Ishikawa (cell line): ENCODE measurements at regions not wholly inside any gene's neighbourhood (a gene's known extent, or its start where the extent isn't known, plus 50 kb on each side); places are given as distances from the start of the nearest gene placed in this dataset.

Experiments used
- CEBPB ChIP-seq: IDR thresholded peaks from 2 replicates; pipeline ENCODE4 v1.6.1; 2012
- CREB1 ChIP-seq: IDR thresholded peaks from 2 replicates; pipeline ENCODE4 v1.6.1; 2012; ENCODE audit warnings: low read depth
- EGR1 ChIP-seq: IDR thresholded peaks from 2 replicates; pipeline ENCODE4 v1.6.1; 2012
- EP300 ChIP-seq: IDR thresholded peaks from 2 replicates; pipeline ENCODE4 v1.6.1; 2012; ENCODE audit warnings: borderline replicate concordance
- FOXM1 ChIP-seq: IDR thresholded peaks from 2 replicates; pipeline ENCODE4 v1.6.1; 2012; ENCODE audit warnings: low read depth, borderline replicate concordance
- NFIC ChIP-seq: IDR thresholded peaks from 2 replicates; pipeline ENCODE4 v1.6.1; 2012
- RAD21 ChIP-seq: IDR thresholded peaks from 2 replicates; pipeline ENCODE4 v1.6.1; 2012; ENCODE audit warnings: low read depth
- TAF1 ChIP-seq: IDR thresholded peaks from 2 replicates; pipeline ENCODE4 v1.6.1; 2012; ENCODE audit warnings: low read depth, mild to moderate bottlenecking
- TCF12 ChIP-seq: IDR thresholded peaks from 2 replicates; pipeline ENCODE4 v1.6.1; 2012; ENCODE audit warnings: low read depth
- TEAD4 ChIP-seq: IDR thresholded peaks from 2 replicates; pipeline ENCODE4 v1.6.1; 2012
- YY1 ChIP-seq: IDR thresholded peaks from 2 replicates; pipeline ENCODE4 v1.6.1; 2012; ENCODE audit warnings: low read depth
- ZBTB7A ChIP-seq: IDR thresholded peaks from 2 replicates; pipeline ENCODE4 v1.6.1; 2012; ENCODE audit warnings: low read depth
- TF ChIP-seq, protein P1 (sequence below): IDR thresholded peaks from 2 replicates; pipeline ENCODE4 v1.6.1; 2012
- TF ChIP-seq, protein P2 (sequence below): IDR thresholded peaks from 2 replicates; pipeline ENCODE4 v1.6.1; 2012; ENCODE audit warnings: low read depth, mild to moderate bottlenecking
- TF ChIP-seq, protein P3 (sequence below): IDR thresholded peaks from 2 replicates; pipeline ENCODE4 v1.6.1; 2012

DNA sequence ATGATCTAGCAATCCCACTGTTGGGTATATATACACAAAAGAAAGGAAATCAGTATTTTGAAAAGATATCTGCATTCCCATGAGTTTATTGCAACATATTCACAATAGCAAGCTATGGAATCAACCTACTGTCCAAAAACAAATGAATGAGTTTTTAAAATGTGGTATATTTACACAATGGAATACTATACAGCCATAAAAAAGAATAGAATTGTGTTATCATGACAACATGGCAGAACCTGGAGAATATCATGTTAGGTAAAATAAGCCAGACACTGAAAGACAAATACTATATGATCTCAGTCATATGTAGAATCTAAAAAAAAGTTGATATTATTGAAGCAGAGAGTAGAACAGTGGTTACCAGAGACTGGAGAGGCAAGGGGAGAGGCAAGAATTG is 732.6 kb downstream of the MCTP2 start:
- no peak for TF ChIP-seq FOXM1
- no peak for TF ChIP-seq CREB1
- no peak for TF ChIP-seq EGR1
- TF ChIP-seq YY1 = no peak
- no peak for TF ChIP-seq TCF12
- no peak for TF ChIP-seq CEBPB
- no peak for TF ChIP-seq ZBTB7A
- TF ChIP-seq, protein P1, sequence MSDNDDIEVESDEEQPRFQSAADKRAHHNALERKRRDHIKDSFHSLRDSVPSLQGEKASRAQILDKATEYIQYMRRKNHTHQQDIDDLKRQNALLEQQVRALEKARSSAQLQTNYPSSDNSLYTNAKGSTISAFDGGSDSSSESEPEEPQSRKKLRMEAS = no peak
- TF ChIP-seq NFIC = no peak
- TF ChIP-seq TAF1 = no peak
- TF ChIP-seq, protein P2, sequence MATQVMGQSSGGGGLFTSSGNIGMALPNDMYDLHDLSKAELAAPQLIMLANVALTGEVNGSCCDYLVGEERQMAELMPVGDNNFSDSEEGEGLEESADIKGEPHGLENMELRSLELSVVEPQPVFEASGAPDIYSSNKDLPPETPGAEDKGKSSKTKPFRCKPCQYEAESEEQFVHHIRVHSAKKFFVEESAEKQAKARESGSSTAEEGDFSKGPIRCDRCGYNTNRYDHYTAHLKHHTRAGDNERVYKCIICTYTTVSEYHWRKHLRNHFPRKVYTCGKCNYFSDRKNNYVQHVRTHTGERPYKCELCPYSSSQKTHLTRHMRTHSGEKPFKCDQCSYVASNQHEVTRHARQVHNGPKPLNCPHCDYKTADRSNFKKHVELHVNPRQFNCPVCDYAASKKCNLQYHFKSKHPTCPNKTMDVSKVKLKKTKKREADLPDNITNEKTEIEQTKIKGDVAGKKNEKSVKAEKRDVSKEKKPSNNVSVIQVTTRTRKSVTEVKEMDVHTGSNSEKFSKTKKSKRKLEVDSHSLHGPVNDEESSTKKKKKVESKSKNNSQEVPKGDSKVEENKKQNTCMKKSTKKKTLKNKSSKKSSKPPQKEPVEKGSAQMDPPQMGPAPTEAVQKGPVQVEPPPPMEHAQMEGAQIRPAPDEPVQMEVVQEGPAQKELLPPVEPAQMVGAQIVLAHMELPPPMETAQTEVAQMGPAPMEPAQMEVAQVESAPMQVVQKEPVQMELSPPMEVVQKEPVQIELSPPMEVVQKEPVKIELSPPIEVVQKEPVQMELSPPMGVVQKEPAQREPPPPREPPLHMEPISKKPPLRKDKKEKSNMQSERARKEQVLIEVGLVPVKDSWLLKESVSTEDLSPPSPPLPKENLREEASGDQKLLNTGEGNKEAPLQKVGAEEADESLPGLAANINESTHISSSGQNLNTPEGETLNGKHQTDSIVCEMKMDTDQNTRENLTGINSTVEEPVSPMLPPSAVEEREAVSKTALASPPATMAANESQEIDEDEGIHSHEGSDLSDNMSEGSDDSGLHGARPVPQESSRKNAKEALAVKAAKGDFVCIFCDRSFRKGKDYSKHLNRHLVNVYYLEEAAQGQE = no peak
- no peak for TF ChIP-seq TEAD4
- TF ChIP-seq RAD21 = no peak

DNA sequence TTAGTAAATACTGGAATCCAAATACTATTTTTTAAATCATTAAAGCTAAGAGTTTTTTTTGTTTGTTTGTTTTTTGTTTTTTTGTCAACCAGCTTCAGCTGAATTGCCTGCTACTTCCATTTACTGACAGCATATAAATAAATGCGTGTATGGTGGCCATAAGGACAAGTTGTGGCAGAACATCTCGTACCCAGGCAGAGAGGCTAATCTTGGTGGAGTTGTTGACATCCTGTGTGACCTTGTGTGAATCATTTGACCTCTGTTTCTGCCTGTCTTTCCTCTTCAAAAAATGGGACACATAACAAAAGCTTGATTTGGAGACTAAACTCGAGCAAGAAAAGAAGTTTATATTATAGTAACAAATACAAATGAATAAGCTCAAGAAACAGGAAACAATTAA is 734.2 kb downstream of the MCTP2 start:
- TF ChIP-seq EP300 (no peak), CEBPB (no peak), CREB1 (no peak), EGR1 (no peak), TCF12 (no peak), YY1 (no peak), ZBTB7A (no peak), TEAD4 (no peak)
- TF ChIP-seq, protein P1 = no peak
- TF ChIP-seq, protein P2 = no peak

DNA sequence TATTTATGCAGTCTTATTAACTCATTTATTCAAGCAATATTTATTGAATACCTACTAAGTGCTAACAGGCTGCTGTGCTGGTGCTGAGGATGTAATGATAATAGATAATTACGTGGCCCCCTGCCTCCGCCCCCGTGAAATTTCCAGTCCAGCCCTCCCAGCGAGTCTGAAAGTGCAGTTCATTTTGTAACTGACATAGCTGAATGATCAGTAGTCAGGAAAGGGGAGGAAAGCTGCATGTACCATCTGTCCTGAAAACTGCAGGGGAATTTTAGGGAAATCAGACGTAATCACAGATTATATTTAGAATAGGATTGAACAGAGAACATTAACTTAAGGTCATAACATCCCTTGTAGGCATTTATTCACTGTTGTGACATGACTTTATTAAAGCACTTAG is 736.8 kb downstream of the MCTP2 start:
- TF ChIP-seq, protein P3, sequence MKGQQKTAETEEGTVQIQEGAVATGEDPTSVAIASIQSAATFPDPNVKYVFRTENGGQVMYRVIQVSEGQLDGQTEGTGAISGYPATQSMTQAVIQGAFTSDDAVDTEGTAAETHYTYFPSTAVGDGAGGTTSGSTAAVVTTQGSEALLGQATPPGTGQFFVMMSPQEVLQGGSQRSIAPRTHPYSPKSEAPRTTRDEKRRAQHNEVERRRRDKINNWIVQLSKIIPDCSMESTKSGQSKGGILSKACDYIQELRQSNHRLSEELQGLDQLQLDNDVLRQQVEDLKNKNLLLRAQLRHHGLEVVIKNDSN = no peak
- TF ChIP-seq CEBPB = no peak
- no peak for TF ChIP-seq RAD21
- TF ChIP-seq, protein P1 = no peak
- TF ChIP-seq YY1 = no peak

DNA sequence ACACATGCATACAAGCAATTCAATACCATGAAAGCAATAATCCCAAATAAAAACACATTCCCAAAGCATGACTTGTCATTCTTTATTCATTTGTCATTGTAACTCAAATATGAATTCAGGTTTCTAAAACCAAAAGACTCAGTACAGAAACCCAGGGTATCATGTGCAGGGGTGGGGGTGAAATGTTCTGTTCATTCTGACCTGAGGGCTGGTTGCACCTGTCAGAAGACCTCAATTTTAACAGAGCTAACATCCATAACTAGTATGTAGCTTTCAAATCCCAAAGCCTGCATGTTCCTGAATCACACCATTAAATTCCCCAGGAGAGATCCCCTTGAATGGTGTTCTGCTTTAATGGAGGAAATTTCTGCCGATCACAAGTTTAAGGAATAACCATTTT is 738.7 kb downstream of the MCTP2 start:
- TF ChIP-seq FOXM1 = no peak
- no peak for TF ChIP-seq TCF12
- TF ChIP-seq CEBPB = no peak
- TF ChIP-seq CREB1 = no peak
- no peak for TF ChIP-seq YY1
- TF ChIP-seq TAF1 = no peak
- no peak for TF ChIP-seq NFIC
- TF ChIP-seq EP300 = no peak
- TF ChIP-seq RAD21 = no peak
- TF ChIP-seq EGR1 = no peak
- no peak for TF ChIP-seq TEAD4
- TF ChIP-seq ZBTB7A = no peak

DNA sequence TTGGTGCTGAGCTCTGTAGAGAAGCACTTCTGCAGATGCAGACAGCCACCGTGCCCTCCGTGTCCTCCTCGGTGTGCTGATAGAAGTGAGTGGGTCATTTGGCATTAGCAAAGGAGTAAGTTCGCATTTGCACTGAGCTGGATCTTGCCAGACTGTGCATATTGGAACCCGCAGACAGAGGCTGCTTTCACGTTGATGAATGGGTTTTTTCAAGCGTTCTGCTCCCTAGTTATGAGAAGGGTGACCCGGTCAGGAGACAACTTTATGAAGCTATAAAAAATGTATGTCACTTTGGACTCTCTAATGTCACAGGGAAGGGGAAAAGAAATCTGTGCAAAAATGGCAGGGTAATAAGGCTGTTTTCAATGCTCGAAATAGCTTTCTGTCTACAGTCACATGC is 739.4 kb downstream of the MCTP2 start:
- no peak for TF ChIP-seq TAF1
- no peak for TF ChIP-seq CEBPB
- TF ChIP-seq, protein P3 = no peak
- TF ChIP-seq YY1 = no peak
- no peak for TF ChIP-seq EGR1
- no peak for TF ChIP-seq EP300
- no peak for TF ChIP-seq NFIC
- no peak for TF ChIP-seq CREB1
- no peak for TF ChIP-seq TCF12
- TF ChIP-seq, protein P2 = no peak
- TF ChIP-seq ZBTB7A = no peak
